GM12878 (cell line): ENCODE measurements at regions not wholly inside any gene's neighbourhood (a gene's known extent, or its start where the extent isn't known, plus 50 kb on each side); places are given as distances from the start of the nearest gene placed in this dataset.

ENCODE experiments used
- ATAC-seq: fragments of 200-7000 bp; cut with Tn5 transposase; 3 replicates; pipeline ENCODE4 v1.9.1; 2020; ENCODE audit warnings: mild to moderate bottlenecking, moderate library complexity
- BruUV-seq: library from RNA; stranded (reverse); fragments of 400-500 nt; replicated peaks from 2 replicates; lab custom pipeline; 2021; lab: Mats Ljungman, UMichigan
- CTCF ChIA-PET: fragments of 300-600 bp; sonication (Branson Sonifier 250); formaldehyde crosslinking; extraction: SDS; loops from one replicate; lab custom pipeline; 2021; ENCODE audit warnings: inconsistent platforms; lab: Yijun Ruan, JAX
- POLR2A ChIA-PET: fragments of 350-600 bp; formaldehyde crosslinking; extraction: SDS; loops from one replicate; lab custom pipeline; 2021; ENCODE audit warnings: inconsistent platforms; lab: Charles Lee
- RAD21 ChIA-PET: fragments of 300-600 bp; sonication (Branson Sonifier 250); formaldehyde crosslinking; loops from one replicate; lab custom pipeline; 2023; ENCODE audit warnings: antibody characterized with exemption; ENCODE audit not compliant: unreplicated experiment; lab: Charles Lee
- SMC1A ChIA-PET: fragments of 300-600 bp; sonication (Branson Sonifier 250); formaldehyde crosslinking; loops from one replicate; lab custom pipeline; 2023; ENCODE audit not compliant: unreplicated experiment, uncharacterized antibody; lab: Charles Lee
- DNase-seq: peaks from one replicate; pipeline ENCODE4 v3.0.0-alpha.2; 2011; ENCODE audit warnings: low read depth, low spot score
- FAIRE-seq: peaks from 3 replicates; lab custom pipeline; 2011; peaks lifted over from hg19 to GRCh38; lab: Jason Lieb, UNC
- H2AFZ ChIP-seq: 2 replicates; pipeline ENCODE4 v1.6.0; 2011; ENCODE audit warnings: low read depth, low read length, control low read depth; ENCODE audit not compliant: control insufficient read depth
- H3K27ac ChIP-seq: 2 replicates; pipeline ENCODE4 v1.5.1; 2011; ENCODE audit warnings: control low read depth; ENCODE audit not compliant: control insufficient read depth, insufficient read depth
- H3K27me3 ChIP-seq, 2 experiments: replicated peaks in 1 of 2; 2 replicates each; pipeline versions ENCODE4 v1.6.0 to v1.6.1; 2011; ENCODE audit warnings: low read length in 1 of 2; ENCODE audit not compliant: control insufficient read depth in 2 of 2, insufficient read depth in 2 of 2
- H3K36me3 ChIP-seq, 2 experiments: 2 replicates each; pipeline ENCODE4 v1.5.1; 2011; ENCODE audit warnings: low read length in 1 of 2; ENCODE audit not compliant: control insufficient read depth in 2 of 2, insufficient read depth in 2 of 2
- H3K4me1 ChIP-seq: 2 replicates; pipeline ENCODE4 v1.6.1; 2011; ENCODE audit warnings: mild to moderate bottlenecking, low read length, moderate library complexity, mixed read lengths; ENCODE audit not compliant: control insufficient read depth, insufficient read depth
- H3K4me2 ChIP-seq: 2 replicates; pipeline ENCODE4 v1.6.0; 2011; ENCODE audit warnings: control low read depth; ENCODE audit not compliant: control insufficient read depth, insufficient read depth
- H3K4me3 ChIP-seq: fragments of 200-600 bp; sonication (generic); 2 replicates; pipeline ENCODE4 v1.5.1; 2016
- H3K79me2 ChIP-seq: 2 replicates; pipeline ENCODE4 v1.6.0; 2011; ENCODE audit warnings: low read length; ENCODE audit not compliant: control insufficient read depth, insufficient read depth
- H3K9ac ChIP-seq: 2 replicates; pipeline ENCODE4 v1.8.0; 2011; ENCODE audit warnings: low read length, control low read depth, mixed read lengths; ENCODE audit not compliant: control insufficient read depth, insufficient read depth
- H3K9me3 ChIP-seq: replicated peaks from 3 replicates; pipeline ENCODE4 v1.5.1; 2011; ENCODE audit warnings: mild to moderate bottlenecking, low read length; ENCODE audit not compliant: control insufficient read depth, insufficient read depth
- H4K20me1 ChIP-seq: 2 replicates; pipeline ENCODE4 v1.6.0; 2011; ENCODE audit not compliant: control insufficient read depth, insufficient read depth
- CEBPZ ChIP-seq: fragments of 150-350 bp; IDR thresholded peaks from 2 replicates; pipeline ENCODE4 v1.6.1; 2016; ENCODE audit warnings: low read depth, low read length
- E4F1 ChIP-seq: fragments of 450-650 bp; IDR thresholded peaks from 2 replicates; pipeline ENCODE4 v1.6.1; 2018; ENCODE audit warnings: borderline replicate concordance, mild to moderate bottlenecking; ENCODE audit not compliant: partially characterized antibody
- IRF5 ChIP-seq: fragments of 450-650 bp; IDR thresholded peaks from 2 replicates; pipeline ENCODE4 v1.6.1; 2017; ENCODE audit warnings: borderline replicate concordance
- MYC ChIP-seq: IDR thresholded peaks from 2 replicates; pipeline ENCODE4 v1.6.1; 2011; ENCODE audit warnings: mild to moderate bottlenecking, low read length, moderate library complexity, inconsistent platforms; ENCODE audit not compliant: insufficient read depth, insufficient replicate concordance, insufficient read length, severe bottlenecking
- PAX5 ChIP-seq: IDR thresholded peaks from 2 replicates; pipeline ENCODE4 v1.6.1; 2011; ENCODE audit warnings: low read depth, low read length, borderline replicate concordance
- POLR2AphosphoS2 ChIP-seq: IDR thresholded peaks from 2 replicates; pipeline ENCODE4 v1.6.1; 2011; ENCODE audit warnings: low read depth, mild to moderate bottlenecking, low read length, improper control_type of control experiment, moderate library complexity
- RCOR1 ChIP-seq: conservative IDR thresholded peaks from 2 replicates; pipeline ENCODE4 v1.6.1; 2012; ENCODE audit warnings: low read depth, low read length, improper control_type of control experiment
- SMC3 ChIP-seq: IDR thresholded peaks from 2 replicates; pipeline ENCODE4 v1.6.1; 2011; ENCODE audit warnings: low read length, improper control_type of control experiment, borderline replicate concordance
- USF1 ChIP-seq: IDR thresholded peaks from 2 replicates; pipeline ENCODE4 v1.6.1; 2011; ENCODE audit warnings: borderline replicate concordance, low read depth, mild to moderate bottlenecking, moderate library complexity, mixed read lengths, low read length; ENCODE audit not compliant: insufficient read depth; ENCODE audit errors: extremely low read length
- WGBS: methylation state at CpG from one replicate; pipeline ENCODE4 v1.1.6; 2016; ENCODE audit warnings: low lambda C conversion rate; ENCODE audit not compliant: insufficient replicate concordance, insufficient coverage; ENCODE audit errors: missing lambda C conversion rate; 5-methylcytosine and 5-hydroxymethylcytosine counted together
- in situ Hi-C: fragments of 300-500 bp; cut with MboI; formaldehyde crosslinking; loops from 9 replicates; pipeline ENCODE4 v1.14.3; 2018; ENCODE audit warnings: mixed read lengths
- intact Hi-C: fragments of 100-400 bp; cut with micrococcal nuclease; formaldehyde crosslinking; loops from one replicate; pipeline ENCODE4 v1.14.2; 2022; ENCODE audit not compliant: unreplicated experiment

GRCh38 chr14:97946641-97947040, 1149.5 kb downstream of the VRK1 start:
- H3K4me3 ChIP-seq: no peak overlapping the region
- no peak overlapping the region for H2AFZ ChIP-seq
- FAIRE-seq (no peak), ATAC-seq (no peak), DNase-seq (no peak)
- H3K27ac ChIP-seq: no peak overlapping the region
- H4K20me1 ChIP-seq: no peaks in the 10 kb centered on the region
- in situ Hi-C loops (no loop called here), intact Hi-C loops (no loop called here)
- POLR2A ChIA-PET: no interaction called here
- H3K4me2 ChIP-seq: no peak overlapping the region
- SMC1A ChIA-PET: no interaction called here
- TF ChIP-seq USF1: no peak
- TF ChIP-seq RCOR1: no peak
- 30% methylated on average over 9 of the region's 9 CpGs for WGBS
- RAD21 ChIA-PET: no interaction called here
- no peaks in the 10 kb centered on the region for H3K36me3 ChIP-seq
- no peaks in the 10 kb centered on the region for H3K79me2 ChIP-seq
- no peak overlapping the region for H3K9ac ChIP-seq
- no peaks in the 10 kb centered on the region; the same call in 2 of the 3 replicates for H3K9me3 ChIP-seq
- H3K27me3 ChIP-seq: no peaks in the 10 kb centered on the region
- CTCF ChIA-PET: no interaction called here
- BruUV-seq: no TSS peak
- H3K4me1 ChIP-seq: no peaks in the 10 kb centered on the region

GRCh38 chr14:97948841-97949240, 1151.7 kb downstream of the VRK1 start:
- WGBS: 51% methylated on average over 13 of the region's 13 CpGs
- H3K79me2 ChIP-seq: no peaks in the 10 kb centered on the region
- intact Hi-C loops: no loop called here
- no TSS peak for BruUV-seq
- no peaks in the 10 kb centered on the region for H3K27me3 ChIP-seq
- in situ Hi-C loops: no loop called here
- no peaks in the 10 kb centered on the region; the same call in 2 of the 3 replicates for H3K9me3 ChIP-seq
- H3K4me1 ChIP-seq: no peaks in the 10 kb centered on the region
- ChIA-PET CTCF (no interaction called here), POLR2A (no interaction called here), SMC1A (no interaction called here), RAD21 (no interaction called here)
- no peak overlapping the region for H3K27ac ChIP-seq
- no peaks in the 10 kb centered on the region for H4K20me1 ChIP-seq
- H2AFZ ChIP-seq: no peak overlapping the region
- no peak overlapping the region for H3K9ac ChIP-seq
- DNase-seq (no peak), ATAC-seq (no peak), FAIRE-seq (no peak)
- H3K4me2 ChIP-seq: no peak overlapping the region
- H3K36me3 ChIP-seq: no peaks in the 10 kb centered on the region
- H3K4me3 ChIP-seq: no peak overlapping the region
- no peak for TF ChIP-seq POLR2AphosphoS2
- TF ChIP-seq CEBPZ: no peak
- no peak for TF ChIP-seq E4F1
- TF ChIP-seq SMC3: no peak
- no peak for TF ChIP-seq IRF5
- no peak for TF ChIP-seq PAX5
- no peak for TF ChIP-seq MYC
